ENCODE measurements at regions not wholly inside any gene's neighbourhood (a gene's known extent, or its start where the extent isn't known, plus 50 kb on each side); places are given as distances from the start of the nearest gene placed in this dataset.
"Not testable (repeated sequence)": the region's sequence is repeated elsewhere in the genome, so short reads cannot be mapped to it uniquely, and the experiment has no call there.

- Histone ChIP-seq H3K4me3 (ENCODE audit: control extremely low read depth in 1 of 5, extremely low read depth in 1 of 5, insufficient read depth in 1 of 5, low read depth in 2 of 5, low read length in 4 of 5) (no peak overlapping the region), H3K27ac (ENCODE audit: low read length in 2 of 2) (no peak overlapping the region), H3K36me3 (replicated peaks in 1 of 2; ENCODE audit: control extremely low read depth in 1 of 2, control insufficient read depth in 1 of 2, extremely low read depth in 1 of 2, insufficient read depth in 2 of 2, low read length in 1 of 2) (no peaks in the 10 kb centered on the region), H3K4me2 (replicated peaks; ENCODE audit: low read depth, low read length, poor library complexity, severe bottlenecking) (no peak overlapping the region), H3K9ac (ENCODE audit: low read length) (no peak overlapping the region), H2AFZ (ENCODE audit: insufficient read depth, low read depth, low read length, poor library complexity, severe bottlenecking) (no peak overlapping the region), H3K4me1 (ENCODE audit: control insufficient read depth in 2 of 2, insufficient read depth in 2 of 2, low read length in 2 of 2) (no peaks in the 10 kb centered on the region), H3K79me2 (ENCODE audit: control insufficient read depth, insufficient read depth, low read length) (no peaks in the 10 kb centered on the region), H3K9me3 (ENCODE audit: control extremely low read depth in 1 of 3, control insufficient read depth in 2 of 3, insufficient read depth in 1 of 3, low read length in 2 of 3) (peaks cover 0 to 3% (median 0%) of the 10 kb centered on the region in 3 donors), H3K27me3 (replicated peaks in 1 of 4; ENCODE audit: control extremely low read depth in 1 of 4, control insufficient read depth in 3 of 4, insufficient read depth in 4 of 4, low read length in 3 of 4) (no peaks in the 10 kb centered on the region), H4K20me1 (ENCODE audit: control insufficient read depth, insufficient read depth, low read length, poor library complexity, severe bottlenecking) (no peaks in the 10 kb centered on the region)
- Mint-ChIP-seq H3K9me3 (ENCODE audit: insufficient read depth) (peaks cover 3% of the 10 kb centered on the region), H3K4me1 (no peaks in the 10 kb centered on the region), H3K4me3 (no peak overlapping the region), H3K27ac (no peak overlapping the region), H3K27me3 (no peaks in the 10 kb centered on the region)
- DNase-seq (no peak), ATAC-seq (ENCODE audit: low read depth) (no peak)
- POLR2A ChIA-PET = no interaction called here
- CTCF ChIA-PET = no interaction called here
- 96% methylated on average over 3 of the region's 4 CpGs for WGBS (ENCODE audit: insufficient coverage)
- intact Hi-C loops (cut with micrococcal nuclease) = no loop called here
- TF ChIP-seq CTCF (IDR thresholded peaks at IDR 0.05) = no peak
- no peak for TF ChIP-seq EZH2 (IDR thresholded peaks at IDR 0.05; ENCODE audit: borderline replicate concordance, insufficient read depth, low read depth, low read length, poor library complexity, severe bottlenecking)
These were observed 178.7 kb downstream of the NDUFS4 start for GRCh38 chr5:53739111-53739510.

- Histone ChIP-seq H3K4me1 (ENCODE audit: control insufficient read depth in 2 of 2, insufficient read depth in 2 of 2, low read length in 2 of 2) (no peaks in the 10 kb centered on the region), H3K9me3 (ENCODE audit: control extremely low read depth in 1 of 3, control insufficient read depth in 2 of 3, insufficient read depth in 1 of 3, low read length in 2 of 3) (peaks cover 0 to 17% (median 7%) of the 10 kb centered on the region in 3 donors), H3K36me3 (replicated peaks in 1 of 2; ENCODE audit: control extremely low read depth in 1 of 2, control insufficient read depth in 1 of 2, extremely low read depth in 1 of 2, insufficient read depth in 2 of 2, low read length in 1 of 2) (no peaks in the 10 kb centered on the region), H3K4me2 (replicated peaks; ENCODE audit: low read depth, low read length, poor library complexity, severe bottlenecking) (no peak overlapping the region), H3K27me3 (replicated peaks in 1 of 4; ENCODE audit: control extremely low read depth in 1 of 4, control insufficient read depth in 3 of 4, insufficient read depth in 4 of 4, low read length in 3 of 4) (no peaks in the 10 kb centered on the region), H3K9ac (ENCODE audit: low read length) (no peak overlapping the region), H2AFZ (ENCODE audit: insufficient read depth, low read depth, low read length, poor library complexity, severe bottlenecking) (no peak overlapping the region), H3K27ac (ENCODE audit: low read length in 2 of 2) (no peak overlapping the region), H3K79me2 (ENCODE audit: control insufficient read depth, insufficient read depth, low read length) (no peaks in the 10 kb centered on the region), H3K4me3 (ENCODE audit: control extremely low read depth in 1 of 5, extremely low read depth in 1 of 5, insufficient read depth in 1 of 5, low read depth in 2 of 5, low read length in 4 of 5) (no peak overlapping the region), H4K20me1 (ENCODE audit: control insufficient read depth, insufficient read depth, low read length, poor library complexity, severe bottlenecking) (no peaks in the 10 kb centered on the region)
- Mint-ChIP-seq H3K4me1 (no peaks in the 10 kb centered on the region), H3K27me3 (no peaks in the 10 kb centered on the region), H3K9me3 (ENCODE audit: insufficient read depth) (peaks cover 9% of the 10 kb centered on the region), H3K27ac (no peak overlapping the region), H3K4me3 (no peak overlapping the region)
- ATAC-seq (ENCODE audit: low read depth) = no peak
- ChIA-PET POLR2A (no interaction called here), CTCF (no interaction called here)
- WGBS (ENCODE audit: insufficient coverage) = no CpG with 5 or more reads among the region's 1 CpG
- no peak for TF ChIP-seq EZH2 (IDR thresholded peaks at IDR 0.05; ENCODE audit: borderline replicate concordance, insufficient read depth, low read depth, low read length, poor library complexity, severe bottlenecking)
- TF ChIP-seq CTCF (IDR thresholded peaks at IDR 0.05) = no peak
- intact Hi-C loops (cut with micrococcal nuclease) = no loop called here
- no peak for DNase-seq
These were observed 189.2 kb downstream of the NDUFS4 start for GRCh38 chr5:53749621-53750020.

- H3K27ac ChIP-seq (ENCODE audit: low read length in 2 of 2); H3K27ac Mint-ChIP-seq; H3K27me3 Mint-ChIP-seq; H3K4me3 ChIP-seq (ENCODE audit: control extremely low read depth in 1 of 5, extremely low read depth in 1 of 5, insufficient read depth in 1 of 5, low read depth in 2 of 5, low read length in 4 of 5); CTCF ChIA-PET; DNase-seq; H3K9me3 Mint-ChIP-seq (ENCODE audit: insufficient read depth); H3K79me2 ChIP-seq (ENCODE audit: control insufficient read depth, insufficient read depth, low read length); H3K4me2 ChIP-seq (replicated peaks; ENCODE audit: low read depth, low read length, poor library complexity, severe bottlenecking); H3K27me3 ChIP-seq (replicated peaks in 1 of 4; ENCODE audit: control extremely low read depth in 1 of 4, control insufficient read depth in 3 of 4, insufficient read depth in 4 of 4, low read length in 3 of 4); H3K4me3 Mint-ChIP-seq; H3K4me1 Mint-ChIP-seq; ATAC-seq (ENCODE audit: low read depth); H3K4me1 ChIP-seq (ENCODE audit: control insufficient read depth in 2 of 2, insufficient read depth in 2 of 2, low read length in 2 of 2); H2AFZ ChIP-seq (ENCODE audit: insufficient read depth, low read depth, low read length, poor library complexity, severe bottlenecking); H4K20me1 ChIP-seq (ENCODE audit: control insufficient read depth, insufficient read depth, low read length, poor library complexity, severe bottlenecking); H3K9ac ChIP-seq (ENCODE audit: low read length); POLR2A ChIA-PET; intact Hi-C loops (cut with micrococcal nuclease); H3K36me3 ChIP-seq (replicated peaks in 1 of 2; ENCODE audit: control extremely low read depth in 1 of 2, control insufficient read depth in 1 of 2, extremely low read depth in 1 of 2, insufficient read depth in 2 of 2, low read length in 1 of 2): not testable (repeated sequence)
- H3K9me3 ChIP-seq (ENCODE audit: control extremely low read depth in 1 of 3, control insufficient read depth in 2 of 3, insufficient read depth in 1 of 3, low read length in 2 of 3) = peaks cover 0 to 13% (median 7%) of the 10 kb centered on the region in 3 donors
- WGBS (ENCODE audit: insufficient coverage) = 96% methylated on average over 5 of the region's 7 CpGs
These were observed 191.8 kb downstream of the NDUFS4 start for GRCh38 chr5:53752282-53752681.

Measured in B cell (primary cell).